ENCODE measurements at regions not wholly inside any gene's neighbourhood (a gene's known extent, or its start where the extent isn't known, plus 50 kb on each side); places are given as distances from the start of the nearest gene placed in this dataset.
"Not testable (repeated sequence)": the region's sequence is repeated elsewhere in the genome, so short reads cannot be mapped to it uniquely, and the experiment has no call there.

GRCh38 chr6:144480473-144480872, 195.3 kb downstream of the UTRN start:
- no peaks in the 10 kb centered on the region for H3K9me3 ChIP-seq (ENCODE audit: low read depth, low read length)
- TF ChIP-seq POLR2AphosphoS5 (IDR thresholded peaks at IDR 0.05; ENCODE audit: borderline replicate concordance, low read depth, low read length) (no peak), EZH2 (IDR thresholded peaks at IDR 0.05) (no peak), FOXP2 (optimal IDR thresholded peaks at IDR 0.05; ENCODE audit: control extremely low read depth, extremely low read length, insufficient read depth) (no peak)
- no peaks in the 10 kb centered on the region for H3K36me3 ChIP-seq (ENCODE audit: insufficient read depth, low read length)
- H3K4me3 ChIP-seq: no peak overlapping the region
- no peak overlapping the region for H3K27ac ChIP-seq
- no peak for DNase-seq (ENCODE audit: low read depth, low spot score)
- H3K9ac ChIP-seq (ENCODE audit: insufficient read length): no peak overlapping the region

- Histone ChIP-seq H3K36me3 (ENCODE audit: insufficient read depth, low read length) (no peaks in the 10 kb centered on the region), H3K4me3 (no peak overlapping the region), H3K9me3 (ENCODE audit: low read depth, low read length) (no peaks in the 10 kb centered on the region), H3K9ac (ENCODE audit: insufficient read length) (no peak overlapping the region), H3K27ac (no peak overlapping the region)
- DNase-seq (ENCODE audit: low read depth, low spot score): no peak
- TF ChIP-seq FOXP2 (optimal IDR thresholded peaks at IDR 0.05; ENCODE audit: control extremely low read depth, extremely low read length, insufficient read depth): no peak
- TF ChIP-seq EZH2 (IDR thresholded peaks at IDR 0.05): no peak
- no peak for TF ChIP-seq POLR2AphosphoS5 (IDR thresholded peaks at IDR 0.05; ENCODE audit: borderline replicate concordance, low read depth, low read length)
Observed at GRCh38 chr6:144481527-144481926, 196.4 kb downstream of the UTRN start.

GRCh38 chr6:144482142-144482541, 197.0 kb downstream of the UTRN start:
- DNase-seq (ENCODE audit: low read depth, low spot score): peak; percentile 30
- Histone ChIP-seq H3K9ac (ENCODE audit: insufficient read length) (no peak overlapping the region), H3K27ac (no peak overlapping the region), H3K4me3 (no peak overlapping the region), H3K36me3 (ENCODE audit: insufficient read depth, low read length) (no peaks in the 10 kb centered on the region), H3K9me3 (ENCODE audit: low read depth, low read length) (no peaks in the 10 kb centered on the region)
- TF ChIP-seq POLR2AphosphoS5 (IDR thresholded peaks at IDR 0.05; ENCODE audit: borderline replicate concordance, low read depth, low read length) (no peak), EZH2 (IDR thresholded peaks at IDR 0.05) (no peak), FOXP2 (optimal IDR thresholded peaks at IDR 0.05; ENCODE audit: control extremely low read depth, extremely low read length, insufficient read depth) (no peak)

GRCh38 chr6:144485531-144485930, 200.4 kb downstream of the UTRN start:
- Histone ChIP-seq H3K36me3 (ENCODE audit: insufficient read depth, low read length) (no peaks in the 10 kb centered on the region), H3K9ac (ENCODE audit: insufficient read length) (no peak overlapping the region), H3K4me3 (no peak overlapping the region), H3K27ac (no peak overlapping the region), H3K9me3 (ENCODE audit: low read depth, low read length) (no peaks in the 10 kb centered on the region)
- DNase-seq (ENCODE audit: low read depth, low spot score): no peak
- TF ChIP-seq EZH2 (IDR thresholded peaks at IDR 0.05) (no peak), FOXP2 (optimal IDR thresholded peaks at IDR 0.05; ENCODE audit: control extremely low read depth, extremely low read length, insufficient read depth) (no peak), POLR2AphosphoS5 (IDR thresholded peaks at IDR 0.05; ENCODE audit: borderline replicate concordance, low read depth, low read length) (no peak)

GRCh38 chr6:144488590-144488989, 203.5 kb downstream of the UTRN start:
- no peak overlapping the region for H3K27ac ChIP-seq

GRCh38 chr6:144493035-144493910, 208.1 kb downstream of the UTRN start:
- no peak for DNase-seq (ENCODE audit: low read depth, low spot score)
- Histone ChIP-seq H3K27ac (no peak overlapping the region), H3K4me3 (no peak overlapping the region), H3K36me3 (ENCODE audit: insufficient read depth, low read length) (no peaks in the 10 kb centered on the region), H3K9me3 (ENCODE audit: low read depth, low read length) (no peaks in the 10 kb centered on the region), H3K9ac (ENCODE audit: insufficient read length) (no peak overlapping the region)
- TF ChIP-seq POLR2AphosphoS5 (IDR thresholded peaks at IDR 0.05; ENCODE audit: borderline replicate concordance, low read depth, low read length) (no peak), EZH2 (IDR thresholded peaks at IDR 0.05) (no peak), FOXP2 (optimal IDR thresholded peaks at IDR 0.05; ENCODE audit: control extremely low read depth, extremely low read length, insufficient read depth) (no peak)

More at GRCh38 chr6:144488590-144488989, 203.5 kb downstream of the UTRN start:
- no peak for DNase-seq (ENCODE audit: low read depth, low spot score)
- Histone ChIP-seq H3K9me3 (ENCODE audit: low read depth, low read length) (no peaks in the 10 kb centered on the region), H3K4me3 (no peak overlapping the region), H3K36me3 (ENCODE audit: insufficient read depth, low read length) (no peaks in the 10 kb centered on the region), H3K9ac (ENCODE audit: insufficient read length) (no peak overlapping the region)
- no peak for TF ChIP-seq POLR2AphosphoS5 (IDR thresholded peaks at IDR 0.05; ENCODE audit: borderline replicate concordance, low read depth, low read length)
- TF ChIP-seq EZH2 (IDR thresholded peaks at IDR 0.05): no peak
- TF ChIP-seq FOXP2 (optimal IDR thresholded peaks at IDR 0.05; ENCODE audit: control extremely low read depth, extremely low read length, insufficient read depth): no peak

GRCh38 chr6:144495076-144495475, 209.9 kb downstream of the UTRN start:
- not testable (repeated sequence) for H3K36me3 ChIP-seq (ENCODE audit: insufficient read depth, low read length); H3K9ac ChIP-seq (ENCODE audit: insufficient read length); H3K9me3 ChIP-seq (ENCODE audit: low read depth, low read length); H3K4me3 ChIP-seq; DNase-seq (ENCODE audit: low read depth, low spot score); H3K27ac ChIP-seq

- no peaks in the 10 kb centered on the region for H3K36me3 ChIP-seq (ENCODE audit: insufficient read depth, low read length)
- no peak overlapping the region for H3K4me3 ChIP-seq
- H3K9ac ChIP-seq (ENCODE audit: insufficient read length): no peak overlapping the region
- DNase-seq (ENCODE audit: low read depth, low spot score): no peak
- no peak overlapping the region for H3K27ac ChIP-seq
- TF ChIP-seq EZH2 (IDR thresholded peaks at IDR 0.05): no peak
- TF ChIP-seq FOXP2 (optimal IDR thresholded peaks at IDR 0.05; ENCODE audit: control extremely low read depth, extremely low read length, insufficient read depth): no peak
- TF ChIP-seq POLR2AphosphoS5 (IDR thresholded peaks at IDR 0.05; ENCODE audit: borderline replicate concordance, low read depth, low read length): no peak
- H3K9me3 ChIP-seq (ENCODE audit: low read depth, low read length): no peaks in the 10 kb centered on the region
Observed at GRCh38 chr6:144497650-144498049, 212.5 kb downstream of the UTRN start.

GRCh38 chr6:144500892-144501291, 215.8 kb downstream of the UTRN start:
- Histone ChIP-seq H3K9me3 (ENCODE audit: low read depth, low read length) (no peaks in the 10 kb centered on the region), H3K36me3 (ENCODE audit: insufficient read depth, low read length) (no peaks in the 10 kb centered on the region), H3K4me3 (no peak overlapping the region), H3K9ac (ENCODE audit: insufficient read length) (no peak overlapping the region), H3K27ac (no peak overlapping the region)
- TF ChIP-seq EZH2 (IDR thresholded peaks at IDR 0.05) (no peak), FOXP2 (optimal IDR thresholded peaks at IDR 0.05; ENCODE audit: control extremely low read depth, extremely low read length, insufficient read depth) (no peak), POLR2AphosphoS5 (IDR thresholded peaks at IDR 0.05; ENCODE audit: borderline replicate concordance, low read depth, low read length) (no peak)
- no peak for DNase-seq (ENCODE audit: low read depth, low spot score)

GRCh38 chr6:144505214-144505613, 220.1 kb downstream of the UTRN start:
- not testable (repeated sequence) for H3K9me3 ChIP-seq (ENCODE audit: low read depth, low read length); H3K36me3 ChIP-seq (ENCODE audit: insufficient read depth, low read length); H3K4me3 ChIP-seq; H3K9ac ChIP-seq (ENCODE audit: insufficient read length); DNase-seq (ENCODE audit: low read depth, low spot score); H3K27ac ChIP-seq

GRCh38 chr6:144506051-144506450, 220.9 kb downstream of the UTRN start:
- H3K9me3 ChIP-seq (ENCODE audit: low read depth, low read length); H3K36me3 ChIP-seq (ENCODE audit: insufficient read depth, low read length); H3K27ac ChIP-seq; H3K9ac ChIP-seq (ENCODE audit: insufficient read length); DNase-seq (ENCODE audit: low read depth, low spot score); H3K4me3 ChIP-seq: not testable (repeated sequence)

GRCh38 chr6:144507772-144508312, 222.7 kb downstream of the UTRN start:
- not testable (repeated sequence) for H3K9ac ChIP-seq (ENCODE audit: insufficient read length); DNase-seq (ENCODE audit: low read depth, low spot score); H3K4me3 ChIP-seq; H3K9me3 ChIP-seq (ENCODE audit: low read depth, low read length); H3K27ac ChIP-seq; H3K36me3 ChIP-seq (ENCODE audit: insufficient read depth, low read length)

Data from SK-N-MC (cell line).